ENCODE measurements at regions not wholly inside any gene's neighbourhood (a gene's known extent, or its start where the extent isn't known, plus 50 kb on each side); places are given as distances from the start of the nearest gene placed in this dataset.

GRCh38 chr9:675697-676370, 165.7 kb upstream of the DMRT1 start:
- DNase-seq, result no peak

GRCh38 chr9:676780-677438, 164.6 kb upstream of the DMRT1 start:
- DNase-seq, result no peak

GRCh38 chr9:677461-678097, 163.9 kb upstream of the DMRT1 start:
- peak; percentile 5 for DNase-seq

- no peak for DNase-seq
Observed at GRCh38 chr9:678897-679296, 162.6 kb upstream of the DMRT1 start.

GRCh38 chr9:679462-679861, 162.0 kb upstream of the DMRT1 start:
- no peak for DNase-seq

GRCh38 chr9:680106-680505, 161.4 kb upstream of the DMRT1 start:
- no peak for DNase-seq

- DNase-seq, result no peak
Observed at GRCh38 chr9:682633-683508, 158.6 kb upstream of the DMRT1 start.

GRCh38 chr9:683509-684021, 157.9 kb upstream of the DMRT1 start:
- DNase-seq, result no peak

GRCh38 chr9:684054-684890, 157.2 kb upstream of the DMRT1 start:
- DNase-seq, result no peak

GRCh38 chr9:684941-685340, 156.6 kb upstream of the DMRT1 start:
- no peak for DNase-seq

GRCh38 chr9:686321-686813, 155.1 kb upstream of the DMRT1 start:
- DNase-seq, result no peak

- DNase-seq, result no peak
Observed at GRCh38 chr9:687034-687785, 154.3 kb upstream of the DMRT1 start.

- no peak for DNase-seq
Observed at GRCh38 chr9:687994-688393, 153.5 kb upstream of the DMRT1 start.

GRCh38 chr9:690517-691111, 150.9 kb upstream of the DMRT1 start:
- DNase-seq, result no peak

GRCh38 chr9:691825-692400, 149.6 kb upstream of the DMRT1 start:
- DNase-seq, result no peak

GRCh38 chr9:692636-693129, 148.8 kb upstream of the DMRT1 start:
- DNase-seq, result no peak

GRCh38 chr9:693201-694091, 148.1 kb upstream of the DMRT1 start:
- DNase-seq, result no peak

- DNase-seq, result no peak
Observed at GRCh38 chr9:694092-694402, 147.4 kb upstream of the DMRT1 start.

Data from activated CD4-positive, alpha-beta T cell treated with anti-CD3 and anti-CD28 coated beads, Interleukin-2, Interleukin-6, amounts not matched to agents 100 ng/mL and 50 ng/mL, durations not matched to agents 16 hours and 8 hours (primary cell).